ENCODE measurements at regions not wholly inside any gene's neighbourhood (a gene's known extent, or its start where the extent isn't known, plus 50 kb on each side); places are given as distances from the start of the nearest gene placed in this dataset.

- Histone ChIP-seq H3K4me3 (no peak overlapping the region), H3K9me3 (no peaks in the 10 kb centered on the region), H3K36me3 (no peaks in the 10 kb centered on the region), H3K27me3 (no peaks in the 10 kb centered on the region)
- DNase-seq, result peak; percentile 73
These were observed 204.1 kb upstream of the NLRP1 start for GRCh38 chr17:5788266-5788900.

- Histone ChIP-seq H3K9me3 (no peaks in the 10 kb centered on the region), H3K4me3 (no peak overlapping the region), H3K36me3 (no peaks in the 10 kb centered on the region), H3K27me3 (no peaks in the 10 kb centered on the region)
- no peak for DNase-seq
These were observed 205.2 kb upstream of the NLRP1 start for GRCh38 chr17:5789528-5789927.

- no peak for DNase-seq
- no peaks in the 10 kb centered on the region for H3K27me3 ChIP-seq
- H3K36me3 ChIP-seq, result no peaks in the 10 kb centered on the region
- no peak overlapping the region for H3K4me3 ChIP-seq
- H3K9me3 ChIP-seq, result no peaks in the 10 kb centered on the region
These were observed 208.8 kb upstream of the NLRP1 start for GRCh38 chr17:5793157-5793556.

GRCh38 chr17:5793899-5794298 is 209.6 kb upstream of the NLRP1 start:
- Histone ChIP-seq H3K9me3 (no peaks in the 10 kb centered on the region), H3K4me3 (no peak overlapping the region), H3K36me3 (no peaks in the 10 kb centered on the region), H3K27me3 (no peaks in the 10 kb centered on the region)
- no peak for DNase-seq

GRCh38 chr17:5794385-5794784 is 210.1 kb upstream of the NLRP1 start:
- H3K27me3 ChIP-seq, result no peaks in the 10 kb centered on the region
- DNase-seq, result no peak
- H3K36me3 ChIP-seq, result no peaks in the 10 kb centered on the region
- no peak overlapping the region for H3K4me3 ChIP-seq
- no peaks in the 10 kb centered on the region for H3K9me3 ChIP-seq

- H3K27me3 ChIP-seq, result no peaks in the 10 kb centered on the region
- no peak overlapping the region for H3K4me3 ChIP-seq
- no peak for DNase-seq
- no peaks in the 10 kb centered on the region for H3K9me3 ChIP-seq
- H3K36me3 ChIP-seq, result no peaks in the 10 kb centered on the region
These were observed 210.7 kb upstream of the NLRP1 start for GRCh38 chr17:5794881-5795506.

- no peak for DNase-seq
- no peaks in the 10 kb centered on the region for H3K36me3 ChIP-seq
- no peak overlapping the region for H3K4me3 ChIP-seq
- H3K27me3 ChIP-seq, result no peaks in the 10 kb centered on the region
- no peaks in the 10 kb centered on the region for H3K9me3 ChIP-seq
These were observed 213.2 kb upstream of the NLRP1 start for GRCh38 chr17:5797447-5798050.

GRCh38 chr17:5798094-5798493 is 213.8 kb upstream of the NLRP1 start:
- no peak overlapping the region for H3K4me3 ChIP-seq
- H3K27me3 ChIP-seq, result no peaks in the 10 kb centered on the region
- no peaks in the 10 kb centered on the region for H3K9me3 ChIP-seq
- H3K36me3 ChIP-seq, result no peaks in the 10 kb centered on the region
- DNase-seq, result no peak

GRCh38 chr17:5800131-5800530 is 215.8 kb upstream of the NLRP1 start:
- Histone ChIP-seq H3K36me3 (no peaks in the 10 kb centered on the region), H3K9me3 (no peaks in the 10 kb centered on the region), H3K4me3 (no peak overlapping the region), H3K27me3 (no peaks in the 10 kb centered on the region)
- no peak for DNase-seq

- no peaks in the 10 kb centered on the region for H3K27me3 ChIP-seq
- H3K4me3 ChIP-seq, result no peak overlapping the region
- DNase-seq, result no peak
- H3K36me3 ChIP-seq, result no peaks in the 10 kb centered on the region
- no peaks in the 10 kb centered on the region for H3K9me3 ChIP-seq
These were observed 216.3 kb upstream of the NLRP1 start for GRCh38 chr17:5800646-5801045.

GRCh38 chr17:5804251-5804650 is 219.9 kb upstream of the NLRP1 start:
- no peak for DNase-seq
- Histone ChIP-seq H3K27me3 (no peaks in the 10 kb centered on the region), H3K36me3 (no peaks in the 10 kb centered on the region)

GRCh38 chr17:5809056-5809455 is 224.7 kb upstream of the NLRP1 start:
- DNase-seq, result no peak
- H3K4me3 ChIP-seq, result no peak overlapping the region
- no peaks in the 10 kb centered on the region for H3K36me3 ChIP-seq
- H3K9me3 ChIP-seq, result no peaks in the 10 kb centered on the region
- no peaks in the 10 kb centered on the region for H3K27me3 ChIP-seq

More at GRCh38 chr17:5804251-5804650, 219.9 kb upstream of the NLRP1 start:
- no peak overlapping the region for H3K4me3 ChIP-seq
- H3K9me3 ChIP-seq, result no peaks in the 10 kb centered on the region

- no peaks in the 10 kb centered on the region for H3K9me3 ChIP-seq
- DNase-seq, result no peak
- H3K36me3 ChIP-seq, result no peaks in the 10 kb centered on the region
- H3K4me3 ChIP-seq, result no peak overlapping the region
- H3K27me3 ChIP-seq, result no peaks in the 10 kb centered on the region
These were observed 225.4 kb upstream of the NLRP1 start for GRCh38 chr17:5809580-5810188.

- H3K36me3 ChIP-seq, result no peaks in the 10 kb centered on the region
- no peaks in the 10 kb centered on the region for H3K9me3 ChIP-seq
- H3K4me3 ChIP-seq, result no peak overlapping the region
- no peak for DNase-seq
- H3K27me3 ChIP-seq, result no peaks in the 10 kb centered on the region
These were observed 228.3 kb upstream of the NLRP1 start for GRCh38 chr17:5812590-5812989.

GRCh38 chr17:5813357-5813756 is 229.0 kb upstream of the NLRP1 start:
- DNase-seq, result no peak
- no peaks in the 10 kb centered on the region for H3K36me3 ChIP-seq
- H3K4me3 ChIP-seq, result no peak overlapping the region
- no peaks in the 10 kb centered on the region for H3K9me3 ChIP-seq
- no peaks in the 10 kb centered on the region for H3K27me3 ChIP-seq

- DNase-seq, result no peak
These were observed 231.1 kb upstream of the NLRP1 start for GRCh38 chr17:5815396-5815795.

GRCh38 chr17:5816491-5817070 is 232.3 kb upstream of the NLRP1 start:
- no peak for DNase-seq
- H3K9me3 ChIP-seq, result no peaks in the 10 kb centered on the region
- H3K4me3 ChIP-seq, result no peak overlapping the region
- no peaks in the 10 kb centered on the region for H3K36me3 ChIP-seq
- H3K27me3 ChIP-seq, result no peaks in the 10 kb centered on the region

More at GRCh38 chr17:5815396-5815795, 231.1 kb upstream of the NLRP1 start:
- H3K27me3 ChIP-seq, result no peaks in the 10 kb centered on the region
- no peaks in the 10 kb centered on the region for H3K9me3 ChIP-seq
- no peaks in the 10 kb centered on the region for H3K36me3 ChIP-seq
- no peak overlapping the region for H3K4me3 ChIP-seq

All from MG63 (cell line).